Cardiac septum (tissue), 1 donor: ENCODE measurements at regions not wholly inside any gene's neighbourhood (a gene's known extent, or its start where the extent isn't known, plus 50 kb on each side); places are given as distances from the start of the nearest gene placed in this dataset.

ENCODE experiments used
- DNase-seq: peaks from one replicate; pipeline ENCODE4 v3.0.0-alpha.2; 2020; ENCODE audit warnings: low spot score
- intact Hi-C: fragments of 100-400 bp; cut with DNase I; formaldehyde crosslinking; loops from one replicate; pipeline ENCODE4 v1.14.0; 2022
- donor health status: DM: no; HTN: no; CAD: no.

GRCh38 chr13:34257966-34258365 is 440.0 kb downstream of the RFC3 start:
- intact Hi-C loops = no loop called here
- no peak for DNase-seq

GRCh38 chr13:34258646-34259386 is 440.9 kb downstream of the RFC3 start:
- intact Hi-C loops = no loop called here
- DNase-seq = no peak

- intact Hi-C loops = no loop called here
Measured at GRCh38 chr13:34263681-34264080, 445.7 kb downstream of the RFC3 start.

GRCh38 chr13:34265046-34265679 is 447.2 kb downstream of the RFC3 start:
- no peak for DNase-seq
- intact Hi-C loops = no loop called here

More at GRCh38 chr13:34263681-34264080, 445.7 kb downstream of the RFC3 start:
- DNase-seq = no peak

GRCh38 chr13:34276764-34277163 is 458.8 kb downstream of the RFC3 start:
- intact Hi-C loops = no loop called here
- DNase-seq = no peak

GRCh38 chr13:34277936-34278335 is 460.0 kb downstream of the RFC3 start:
- intact Hi-C loops = no loop called here
- no peak for DNase-seq

GRCh38 chr13:34278780-34279179 is 460.8 kb downstream of the RFC3 start:
- no peak for DNase-seq
- intact Hi-C loops = no loop called here

GRCh38 chr13:34290661-34291060 is 472.7 kb downstream of the RFC3 start:
- intact Hi-C loops = no loop called here

GRCh38 chr13:34294483-34295129 is 476.7 kb downstream of the RFC3 start:
- DNase-seq = no peak
- intact Hi-C loops = no loop called here

More at GRCh38 chr13:34290661-34291060, 472.7 kb downstream of the RFC3 start:
- DNase-seq = no peak

GRCh38 chr13:34300559-34300958 is 482.6 kb downstream of the RFC3 start:
- DNase-seq = no peak
- intact Hi-C loops = no loop called here

- intact Hi-C loops = no loop called here
Measured at GRCh38 chr13:34302596-34302995, 484.6 kb downstream of the RFC3 start.

GRCh38 chr13:34303346-34303745 is 485.4 kb downstream of the RFC3 start:
- no peak for DNase-seq
- intact Hi-C loops = no loop called here

More at GRCh38 chr13:34302596-34302995, 484.6 kb downstream of the RFC3 start:
- no peak for DNase-seq

GRCh38 chr13:34307607-34308006 is 489.7 kb downstream of the RFC3 start:
- DNase-seq = no peak
- intact Hi-C loops = no loop called here

- DNase-seq = no peak
- intact Hi-C loops = no loop called here
Measured at GRCh38 chr13:34308725-34309124, 490.8 kb downstream of the RFC3 start.

- no peak for DNase-seq
- intact Hi-C loops = no loop called here
Measured at GRCh38 chr13:34310539-34310938, 492.6 kb downstream of the RFC3 start.

- DNase-seq = no peak
- intact Hi-C loops = no loop called here
Measured at GRCh38 chr13:34311251-34311650, 493.3 kb downstream of the RFC3 start.

- intact Hi-C loops = no loop called here
- DNase-seq = no peak
Measured at GRCh38 chr13:34312578-34312977, 494.6 kb downstream of the RFC3 start.

GRCh38 chr13:34320084-34320483 is 502.1 kb downstream of the RFC3 start:
- intact Hi-C loops = no loop called here

GRCh38 chr13:34322014-34322742 is 504.2 kb downstream of the RFC3 start:
- DNase-seq = no peak
- intact Hi-C loops = no loop called here

More at GRCh38 chr13:34320084-34320483, 502.1 kb downstream of the RFC3 start:
- no peak for DNase-seq

GRCh38 chr13:34322743-34323074 is 504.8 kb downstream of the RFC3 start:
- DNase-seq = no peak
- intact Hi-C loops = no loop called here
